K562 (cell line): ENCODE measurements at regions not wholly inside any gene's neighbourhood (a gene's known extent, or its start where the extent isn't known, plus 50 kb on each side); places are given as distances from the start of the nearest gene placed in this dataset.

Experiments used
- ATAC-seq: fragments of 200-7000 bp; cut with Tn5 transposase; 3 replicates; pipeline ENCODE4 v1.9.1; 2020; ENCODE audit warnings: moderate library complexity
- BruUV-seq: library from RNA; stranded (reverse); fragments of 400-500 nt; replicated peaks from 2 replicates; lab custom pipeline; 2021; lab: Mats Ljungman, UMichigan
- CTCF ChIA-PET: fragments of 300-600 bp; formaldehyde crosslinking; extraction: SDS; loops from one replicate; lab custom pipeline; 2021; ENCODE audit warnings: low intra/inter-chr PET ratio; lab: Yijun Ruan, JAX
- POLR2A ChIA-PET: fragments of 300-600, 350-650 bp; sonication (Branson Sonifier 250); formaldehyde crosslinking; extraction: SDS; loops from one replicate; lab custom pipeline; 2021; ENCODE audit warnings: antibody characterized with exemption, inconsistent platforms; lab: Yijun Ruan, JAX
- DNase-seq, 4 experiments: peaks; one replicate each; pipeline versions ENCODE4 v3.0.0 to v3.0.0-alpha.2; 2011 to 2018; ENCODE audit warnings: low spot score in 3 of 4, mixed read lengths in 3 of 4; ENCODE audit errors: extremely low read depth in 1 of 4
- FAIRE-seq: peaks from 2 replicates; lab custom pipeline; 2011; peaks lifted over from hg19 to GRCh38; lab: Jason Lieb, UNC
- H2AFZ ChIP-seq: 2 replicates; pipeline ENCODE4 v1.6.0; 2011; ENCODE audit warnings: low read depth, low read length, control low read depth, inconsistent platforms
- H3K27ac ChIP-seq: fragments of 200-600 bp; 3 replicates; pipeline ENCODE4 v1.8.0; 2011; ENCODE audit warnings: low read depth, mild to moderate bottlenecking, control low read depth, inconsistent platforms, low read length, moderate library complexity, mixed read lengths; ENCODE audit errors: extremely low read depth
- H3K27me3 ChIP-seq, 2 experiments: fragments of 300-600 bp in 1 of 2; 2 replicates in 1 of 2; 3 replicates in 1 of 2; pipeline versions ENCODE4 v1.6.0 to v1.8.0; 2011; ENCODE audit warnings: inconsistent platforms in 2 of 2, low read length in 2 of 2, mild to moderate bottlenecking in 1 of 2, mixed read lengths in 1 of 2, moderate library complexity in 1 of 2; ENCODE audit not compliant: control insufficient read depth in 2 of 2, insufficient read depth in 2 of 2
- H3K36me3 ChIP-seq: fragments of 300-600 bp; 3 replicates; pipeline ENCODE4 v1.8.0; 2011; ENCODE audit warnings: mild to moderate bottlenecking, low read length, inconsistent platforms; ENCODE audit not compliant: control insufficient read depth, insufficient read depth
- H3K4me1 ChIP-seq, 2 experiments: fragments of 200-600 bp in 1 of 2; replicated peaks in 1 of 2; 2 replicates in 1 of 2; 3 replicates in 1 of 2; pipeline versions ENCODE4 v1.5.1 to v1.8.0; 2011; ENCODE audit warnings: inconsistent platforms in 2 of 2, low read length in 2 of 2, mild to moderate bottlenecking in 1 of 2, mixed read lengths in 1 of 2, moderate library complexity in 1 of 2; ENCODE audit not compliant: control insufficient read depth in 2 of 2, insufficient read depth in 2 of 2
- H3K4me2 ChIP-seq: 2 replicates; pipeline ENCODE4 v1.6.1; 2011; ENCODE audit warnings: low read length, control low read depth, inconsistent platforms, mixed read lengths; ENCODE audit not compliant: insufficient read depth
- H3K4me3 ChIP-seq: fragments of 200-600 bp; sonication (generic), shearing (Covaris generic); 2 replicates; pipeline ENCODE4 v1.5.1; 2016; ENCODE audit warnings: control low read depth, inconsistent platforms
- H3K79me2 ChIP-seq: fragments of 200-600 bp; 3 replicates; pipeline ENCODE4 v1.8.0; 2011; ENCODE audit warnings: low read length, inconsistent platforms; ENCODE audit not compliant: control insufficient read depth, insufficient read depth
- H3K9ac ChIP-seq, 2 experiments: 2 replicates each; pipeline versions ENCODE4 v1.6.0 to v1.6.1; 2011; ENCODE audit warnings: low read depth in 2 of 2, low read length in 2 of 2, control low read depth in 1 of 2, inconsistent platforms in 1 of 2, mild to moderate bottlenecking in 1 of 2, mixed read lengths in 1 of 2; ENCODE audit not compliant: insufficient read depth in 1 of 2
- H3K9me1 ChIP-seq: one replicate; pipeline ENCODE4 v1.6.0; 2011; ENCODE audit warnings: inconsistent platforms, mild to moderate bottlenecking, low read length, moderate library complexity; ENCODE audit not compliant: control insufficient read depth, insufficient read depth
- H3K9me3 ChIP-seq: replicated peaks from 2 replicates; pipeline ENCODE4 v1.5.1; 2011; ENCODE audit warnings: low read depth, low read length, inconsistent platforms; ENCODE audit not compliant: control insufficient read depth, insufficient read depth
- H4K20me1 ChIP-seq: replicated peaks from 2 replicates; pipeline ENCODE4 v1.6.1; 2011; ENCODE audit warnings: low read length, inconsistent platforms, mixed read lengths; ENCODE audit not compliant: control insufficient read depth, insufficient read depth
- CEBPB ChIP-seq: fragments of 450-650 bp; IDR thresholded peaks from 2 replicates; pipeline ENCODE4 v1.6.1; 2016; ENCODE audit warnings: missing genetic modification characterization, missing compliant biosample characterization
- FOXP4 ChIP-seq: sonication (generic); formaldehyde crosslinking; IDR thresholded peaks from 2 replicates; pipeline ENCODE4 v1.8.0; 2022; ENCODE audit warnings: mild to moderate bottlenecking, missing genetic modification reagents, borderline replicate concordance
- HNRNPUL1 ChIP-seq: fragments of 200-400 bp; formaldehyde crosslinking; IDR thresholded peaks from 2 replicates; pipeline ENCODE4 v1.6.1; 2017; ENCODE audit warnings: low read length
- MYBL2 ChIP-seq, 2 experiments: fragments of 450-650 bp in 1 of 2; sonication (generic) in 1 of 2; formaldehyde crosslinking in 1 of 2; IDR thresholded peaks; 2 replicates each; pipeline versions ENCODE4 v1.6.1 to v1.8.1; 2017 to 2022; ENCODE audit warnings: borderline replicate concordance in 1 of 2, inconsistent platforms in 1 of 2, low read depth in 1 of 2, mild to moderate bottlenecking in 1 of 2, missing genetic modification reagents in 1 of 2, moderate library complexity in 1 of 2
- NCOA2 ChIP-seq, 2 experiments: fragments of 450-650 bp; IDR thresholded peaks; 2 replicates each; pipeline ENCODE4 v1.6.1; 2018; ENCODE audit warnings: mild to moderate bottlenecking in 2 of 2, moderate library complexity in 1 of 2; ENCODE audit not compliant: partially characterized antibody in 2 of 2
- NEUROD1 ChIP-seq: fragments of 150-350 bp; IDR thresholded peaks from 2 replicates; pipeline ENCODE4 v1.6.1; 2014; ENCODE audit warnings: borderline replicate concordance, low read length, low read depth; ENCODE audit not compliant: partially characterized antibody
- RAD51 ChIP-seq: fragments of 450-650 bp; IDR thresholded peaks from 2 replicates; pipeline ENCODE4 v1.7.1; 2016; ENCODE audit warnings: low read depth, mild to moderate bottlenecking, borderline replicate concordance
- SMARCA5 ChIP-seq: fragments of 450-650 bp; IDR thresholded peaks from 2 replicates; pipeline ENCODE4 v1.6.1; 2016
- TSHZ1 ChIP-seq: fragments of 250-450 bp; sonication (Bioruptor Pico); IDR thresholded peaks from 2 replicates; pipeline ENCODE4 v1.4.0; 2020; ENCODE audit warnings: mild to moderate bottlenecking, moderate library complexity
- ZMIZ1 ChIP-seq, 2 experiments: fragments of 150-350 bp in 1 of 2; IDR thresholded peaks; 2 replicates each; pipeline ENCODE4 v1.6.1; 2012 to 2016; ENCODE audit warnings: low read depth in 2 of 2, low read length in 2 of 2, mild to moderate bottlenecking in 1 of 2, moderate library complexity in 1 of 2
- ZNF347 ChIP-seq: fragments of 450-650 bp; formaldehyde crosslinking; IDR thresholded peaks from 2 replicates; pipeline ENCODE4 v1.4.0; 2020; ENCODE audit warnings: low read depth, mild to moderate bottlenecking, moderate library complexity
- WGBS: fragments of 100-300 bp; shearing (Covaris generic); methylation state at CpG from one replicate; pipeline ENCODE4 v1.1.6; 2016; ENCODE audit warnings: low coverage, mixed read lengths; ENCODE audit not compliant: insufficient coverage; ENCODE audit errors: missing lambda C conversion rate; 5-methylcytosine and 5-hydroxymethylcytosine counted together
- in situ Hi-C: fragments of 300-500 bp; cut with MboI; formaldehyde crosslinking; loops from 4 replicates; pipeline ENCODE4 v1.15.0; 2018; ENCODE audit warnings: inconsistent platforms, mixed read lengths
- intact Hi-C: fragments of 100-400 bp; cut with micrococcal nuclease; formaldehyde crosslinking; loops from 2 replicates; pipeline ENCODE4 v1.14.2; 2022

GRCh38 chrX:96483647-96484160 lies 200.9 kb upstream of the DIAPH2 start:
- Histone ChIP-seq H3K4me3 (no peak overlapping the region), H2AFZ (no peak overlapping the region), H3K9ac (no peak overlapping the region), H3K79me2 (no peaks in the 10 kb centered on the region), H3K27me3 (no peaks in the 10 kb centered on the region), H3K4me1 (no peaks in the 10 kb centered on the region), H3K4me2 (no peak overlapping the region), H3K9me3 (no peaks in the 10 kb centered on the region), H3K9me1 (no peaks in the 10 kb centered on the region), H4K20me1 (no peaks in the 10 kb centered on the region), H3K36me3 (no peaks in the 10 kb centered on the region), H3K27ac (no peak overlapping the region)
- BruUV-seq: no TSS peak
- DNase-seq (no peak), FAIRE-seq (no peak), ATAC-seq (no peak)
- intact Hi-C loops: no loop called here
- ChIA-PET CTCF (no interaction called here), POLR2A (no interaction called here)
- 0% methylated on average over 2 of the region's 2 CpGs for WGBS
- in situ Hi-C loops: no loop called here
- TF ChIP-seq TSHZ1 (CRISPR knock-in tag): no peak
- no peak for TF ChIP-seq NEUROD1
- no peak for TF ChIP-seq ZMIZ1 (IDR thresholded peaks at IDR 0.05; ENCODE audit: low read depth in 2 of 2, low read length in 2 of 2)
- no peak for TF ChIP-seq ZNF347 (CRISPR knock-in tag)
- no peak for TF ChIP-seq NCOA2 (IDR thresholded peaks at IDR 0.05; ENCODE audit: partially characterized antibody in 2 of 2)
- no peak for TF ChIP-seq SMARCA5
- no peak for TF ChIP-seq RAD51
- TF ChIP-seq HNRNPUL1: no peak
- no peak for TF ChIP-seq MYBL2 (IDR thresholded peaks at IDR 0.05; ENCODE audit: low read depth)
- TF ChIP-seq MYBL2 (CRISPR knock-in tag; IDR thresholded peaks at IDR 0.05; ENCODE audit: borderline replicate concordance): no peak
- TF ChIP-seq FOXP4 (CRISPR knock-in tag): no peak
- TF ChIP-seq CEBPB (tag): no peak
